ENCODE measurements at regions not wholly inside any gene's neighbourhood (a gene's known extent, or its start where the extent isn't known, plus 50 kb on each side); places are given as distances from the start of the nearest gene placed in this dataset.

DNA sequence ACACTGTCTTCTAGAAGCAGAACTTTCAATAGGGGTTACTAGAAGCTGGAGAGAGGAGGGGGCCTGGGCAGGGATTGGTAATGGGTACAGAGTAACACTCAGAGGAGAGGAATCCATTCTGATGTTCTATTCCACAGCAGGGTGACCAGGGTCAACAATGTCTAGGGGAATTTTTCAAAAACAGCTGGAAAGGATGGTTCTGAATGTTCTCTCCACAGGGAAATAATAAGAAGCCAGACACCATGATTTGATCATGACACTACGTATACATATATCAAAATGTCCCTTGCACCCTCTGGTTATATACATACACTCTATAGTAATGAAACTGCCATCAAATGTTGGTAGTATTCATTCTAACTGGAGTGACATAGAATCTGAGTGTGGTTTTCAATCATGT lies 111.2 kb upstream of the TOP3B start:
- no peak for DNase-seq (ENCODE audit: low read depth in 2 of 2)

GRCh38 chr22:22092974-22093373 lies 110.4 kb upstream of the TOP3B start:
- no peak for DNase-seq (ENCODE audit: low read depth in 2 of 2)

DNA sequence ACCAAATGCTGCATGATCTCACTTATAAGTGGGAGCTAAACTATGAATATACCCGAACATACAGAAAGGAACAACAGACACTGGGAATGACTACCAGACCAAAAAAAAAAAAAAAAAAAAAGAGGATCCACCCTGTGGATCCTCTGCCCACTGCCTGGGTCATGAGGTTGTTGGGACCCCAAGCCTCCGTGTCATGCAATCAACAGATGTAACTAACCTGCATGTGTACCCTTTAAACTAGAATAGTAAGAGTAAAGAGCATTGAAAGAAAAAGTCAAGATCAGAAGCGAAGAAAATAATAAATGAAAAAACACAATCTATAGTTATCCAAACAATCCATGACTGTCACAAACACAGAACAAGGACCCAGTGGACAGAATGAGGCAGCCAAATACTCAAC lies 109.5 kb upstream of the TOP3B start:
- no peak for DNase-seq (ENCODE audit: low read depth in 2 of 2)

DNA sequence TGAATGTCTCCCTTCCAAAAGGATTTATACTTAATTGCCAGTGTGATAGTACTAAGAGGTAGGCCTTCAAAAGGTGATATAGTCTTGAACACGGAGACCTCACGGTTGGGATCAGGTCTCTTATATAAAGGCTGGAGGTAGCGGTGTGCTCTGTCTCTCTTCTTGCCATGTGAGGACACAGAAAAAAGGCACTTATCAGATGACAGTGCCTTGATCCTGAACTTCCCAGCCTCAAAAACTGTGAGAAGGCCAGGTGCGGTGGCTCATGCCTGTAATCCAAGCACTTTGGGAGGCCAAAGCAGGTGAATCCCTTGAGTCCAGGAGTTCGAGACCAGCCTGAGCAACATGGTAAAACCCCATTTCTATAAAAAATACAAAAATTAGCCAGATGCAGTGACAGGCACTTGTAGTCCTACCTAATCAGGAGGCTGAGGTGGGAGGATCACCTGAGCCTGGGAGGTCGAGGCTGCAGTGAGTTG lies 108.9 kb upstream of the TOP3B start:
- DNase-seq (ENCODE audit: low read depth in 2 of 2), result no peak

DNA sequence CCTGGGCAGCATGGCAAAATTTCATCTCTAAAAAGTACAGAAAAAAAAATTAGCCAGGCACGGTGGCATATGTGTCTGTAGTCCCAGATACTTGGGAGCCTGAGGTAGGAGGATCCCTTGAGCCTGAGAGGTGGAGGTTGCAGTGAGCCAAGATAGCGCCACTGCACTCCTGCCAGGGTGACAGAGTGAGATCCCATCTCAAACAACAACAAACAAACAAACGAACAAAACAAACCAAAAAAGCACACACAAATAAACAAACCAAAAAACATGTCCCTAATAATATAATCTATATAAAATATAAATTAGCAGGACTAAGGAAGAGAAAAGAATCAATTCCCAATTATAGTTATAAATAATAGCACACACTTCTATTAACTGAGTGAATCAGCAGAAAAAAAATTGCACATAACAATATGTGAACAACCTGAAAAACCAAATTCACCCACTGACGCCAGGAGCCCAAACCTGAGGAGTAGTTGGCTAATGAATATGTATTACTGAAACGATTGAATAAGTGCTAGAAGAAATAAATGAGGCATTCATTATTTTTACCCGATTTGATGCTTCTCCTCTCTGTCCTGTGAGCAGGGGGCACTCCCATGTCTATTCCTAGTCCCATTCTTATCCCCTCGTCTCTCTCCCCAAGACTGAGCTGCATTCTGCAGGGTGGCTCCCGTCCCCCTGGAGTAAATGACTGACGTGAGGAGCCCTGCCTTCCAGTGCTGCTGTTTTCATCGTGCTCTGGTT lies 108.2 kb upstream of the TOP3B start:
- no peak for DNase-seq (ENCODE audit: low read depth in 2 of 2)

- no peak for DNase-seq (ENCODE audit: low read depth in 2 of 2)
These were observed 107.1 kb upstream of the TOP3B start for GRCh38 chr22:22089459-22090308.

- DNase-seq (ENCODE audit: low read depth in 2 of 2), result no peak
These were observed 106.3 kb upstream of the TOP3B start for GRCh38 chr22:22088658-22089458.

GRCh38 chr22:22087854-22088657 lies 105.5 kb upstream of the TOP3B start:
- no peak for DNase-seq (ENCODE audit: low read depth in 2 of 2)

GRCh38 chr22:22086501-22087158 lies 104.0 kb upstream of the TOP3B start:
- DNase-seq (ENCODE audit: low read depth in 2 of 2), result no peak

GRCh38 chr22:22085702-22086500 lies 103.3 kb upstream of the TOP3B start:
- DNase-seq (ENCODE audit: low read depth in 2 of 2), result no peak

GRCh38 chr22:22084089-22084711 lies 101.6 kb upstream of the TOP3B start:
- no peak for DNase-seq (ENCODE audit: low read depth in 2 of 2)

DNA sequence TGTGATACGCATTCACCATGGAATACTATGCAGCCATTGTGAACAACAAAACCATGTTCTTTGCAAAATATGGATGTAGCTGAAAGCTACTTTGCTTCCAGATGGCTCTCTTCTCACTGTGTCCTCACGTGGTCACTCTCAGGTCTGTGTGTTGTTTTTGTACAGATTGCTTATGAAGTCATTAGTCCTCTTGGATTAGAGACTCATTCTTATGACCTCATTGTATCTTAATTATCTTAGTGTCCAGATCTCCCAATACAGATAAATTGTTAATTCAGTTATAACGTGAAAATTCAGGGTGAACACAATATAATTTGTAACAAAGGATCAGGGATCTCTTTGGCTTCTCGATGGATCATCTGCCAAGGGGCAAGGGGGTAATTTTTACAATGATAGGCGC lies 100.4 kb upstream of the TOP3B start:
- no peak for DNase-seq (ENCODE audit: low read depth in 2 of 2)

GRCh38 chr22:22082229-22082835 lies 99.7 kb upstream of the TOP3B start:
- no peak for DNase-seq (ENCODE audit: low read depth in 2 of 2)

DNA sequence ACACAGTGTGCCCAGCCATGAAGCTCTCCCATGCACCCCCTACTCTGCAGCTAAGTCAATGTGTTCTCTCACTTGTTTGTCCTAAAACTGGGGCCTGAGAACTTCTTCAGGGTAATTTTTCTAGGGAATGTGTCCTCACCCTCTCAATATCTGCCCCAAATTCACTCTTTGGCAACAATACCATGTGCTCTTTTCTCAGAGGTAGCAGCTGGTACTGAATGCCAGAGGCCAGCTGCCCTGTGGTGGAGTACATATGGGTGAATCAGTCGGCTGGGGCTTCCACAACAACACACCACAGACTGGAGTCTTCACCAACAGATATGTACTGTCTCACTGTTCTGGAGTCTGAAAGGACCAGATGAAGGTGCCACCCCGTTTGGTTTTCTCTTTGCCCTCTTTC lies 97.7 kb upstream of the TOP3B start:
- no peak for DNase-seq (ENCODE audit: low read depth in 2 of 2)

- no peak for DNase-seq (ENCODE audit: low read depth in 2 of 2)
These were observed 97.0 kb upstream of the TOP3B start for GRCh38 chr22:22079404-22080148.

GRCh38 chr22:22078329-22078728 lies 95.7 kb upstream of the TOP3B start:
- DNase-seq (ENCODE audit: low read depth in 2 of 2), result no peak

GRCh38 chr22:22076932-22077703 lies 94.5 kb upstream of the TOP3B start:
- DNase-seq (ENCODE audit: low read depth in 2 of 2), result no peak

GRCh38 chr22:22076361-22076760 lies 93.8 kb upstream of the TOP3B start:
- no peak for DNase-seq (ENCODE audit: low read depth in 2 of 2)

Measured in activated CD4-positive, alpha-beta T cell treated with anti-CD3 and anti-CD28 coated beads for 24 hours (primary cell).